DND-41 (cell line): ENCODE measurements at regions not wholly inside any gene's neighbourhood (a gene's known extent, or its start where the extent isn't known, plus 50 kb on each side); places are given as distances from the start of the nearest gene placed in this dataset.

Experiments used
- EZH2 ChIP-seq: IDR thresholded peaks from 3 replicates; pipeline ENCODE4 v1.6.1; 2012; ENCODE audit warnings: borderline replicate concordance, low read depth, mild to moderate bottlenecking, moderate library complexity, low read length, inconsistent platforms; ENCODE audit not compliant: severe bottlenecking
- TF ChIP-seq, protein P1 (sequence below): IDR thresholded peaks from 2 replicates; pipeline ENCODE4 v1.5.1; 2012; ENCODE audit warnings: borderline replicate concordance, low read length, moderate library complexity, mild to moderate bottlenecking; ENCODE audit not compliant: poor library complexity, severe bottlenecking; ENCODE audit errors: extremely low read depth

DNA sequence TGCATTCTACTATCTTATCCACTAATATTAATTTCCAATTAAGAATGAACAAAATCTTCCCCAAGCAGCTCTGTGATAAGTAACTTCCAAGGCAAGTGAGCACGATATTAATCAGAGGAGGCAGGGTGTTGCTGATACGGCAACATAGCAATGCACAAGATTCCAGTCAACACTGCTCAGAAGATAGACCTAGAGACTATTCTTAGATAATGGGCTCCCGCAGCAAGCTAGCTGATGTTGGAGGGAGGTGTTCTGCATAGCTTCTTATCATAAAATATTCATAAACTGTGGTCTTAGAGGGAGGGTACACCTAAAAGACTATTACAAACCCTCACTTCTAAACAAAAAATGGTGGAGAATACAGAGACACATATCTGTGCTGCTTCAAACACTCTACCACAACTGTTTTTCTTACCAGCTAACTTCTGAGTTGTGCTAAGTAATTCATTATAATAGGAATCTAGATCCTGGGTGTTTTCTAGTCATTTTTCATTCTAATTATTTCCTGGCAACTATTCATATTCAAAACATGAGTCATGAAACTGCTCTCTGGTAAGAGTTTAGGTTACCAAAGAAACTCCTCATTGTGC, 382.0 kb upstream of the SOX14 start:
- TF ChIP-seq, protein P1, sequence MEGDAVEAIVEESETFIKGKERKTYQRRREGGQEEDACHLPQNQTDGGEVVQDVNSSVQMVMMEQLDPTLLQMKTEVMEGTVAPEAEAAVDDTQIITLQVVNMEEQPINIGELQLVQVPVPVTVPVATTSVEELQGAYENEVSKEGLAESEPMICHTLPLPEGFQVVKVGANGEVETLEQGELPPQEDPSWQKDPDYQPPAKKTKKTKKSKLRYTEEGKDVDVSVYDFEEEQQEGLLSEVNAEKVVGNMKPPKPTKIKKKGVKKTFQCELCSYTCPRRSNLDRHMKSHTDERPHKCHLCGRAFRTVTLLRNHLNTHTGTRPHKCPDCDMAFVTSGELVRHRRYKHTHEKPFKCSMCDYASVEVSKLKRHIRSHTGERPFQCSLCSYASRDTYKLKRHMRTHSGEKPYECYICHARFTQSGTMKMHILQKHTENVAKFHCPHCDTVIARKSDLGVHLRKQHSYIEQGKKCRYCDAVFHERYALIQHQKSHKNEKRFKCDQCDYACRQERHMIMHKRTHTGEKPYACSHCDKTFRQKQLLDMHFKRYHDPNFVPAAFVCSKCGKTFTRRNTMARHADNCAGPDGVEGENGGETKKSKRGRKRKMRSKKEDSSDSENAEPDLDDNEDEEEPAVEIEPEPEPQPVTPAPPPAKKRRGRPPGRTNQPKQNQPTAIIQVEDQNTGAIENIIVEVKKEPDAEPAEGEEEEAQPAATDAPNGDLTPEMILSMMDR, result no peak
- TF ChIP-seq EZH2, result no peak
